H9 (cell line): ENCODE measurements at regions not wholly inside any gene's neighbourhood (a gene's known extent, or its start where the extent isn't known, plus 50 kb on each side); places are given as distances from the start of the nearest gene placed in this dataset.

Experiments
- DNase-seq: peaks from one replicate; pipeline ENCODE4 v3.0.0-alpha.2; 2017
- H2AFZ ChIP-seq: one replicate; pipeline ENCODE4 v1.6.1; 2013; ENCODE audit warnings: mild to moderate bottlenecking, low read length, control low read depth, moderate library complexity
- H2AK5ac ChIP-seq: 2 replicates; pipeline ENCODE4 v1.6.1; 2013; ENCODE audit warnings: low read length, control low read depth, mixed read lengths; ENCODE audit not compliant: insufficient read length
- H2BK120ac ChIP-seq: one replicate; pipeline ENCODE4 v1.6.1; 2013; ENCODE audit warnings: low read depth, mild to moderate bottlenecking, low read length, control low read depth, inconsistent platforms; ENCODE audit not compliant: poor library complexity, severe bottlenecking
- H2BK12ac ChIP-seq: 2 replicates; pipeline ENCODE4 v1.6.1; 2013; ENCODE audit warnings: low read length, control low read depth, mixed read lengths, low read depth; ENCODE audit not compliant: insufficient read length
- H2BK15ac ChIP-seq: 2 replicates; pipeline ENCODE4 v1.6.1; 2013; ENCODE audit warnings: low read depth, low read length, control low read depth
- H2BK20ac ChIP-seq: one replicate; pipeline ENCODE4 v1.6.1; 2013; ENCODE audit warnings: low read depth, mild to moderate bottlenecking, low read length, control low read depth, inconsistent platforms; ENCODE audit not compliant: poor library complexity, severe bottlenecking
- H2BK5ac ChIP-seq: 2 replicates; pipeline ENCODE4 v1.6.1; 2013; ENCODE audit warnings: low read length, control low read depth, mixed read lengths; ENCODE audit not compliant: insufficient read length
- H3K14ac ChIP-seq: 2 replicates; pipeline ENCODE4 v1.6.1; 2013; ENCODE audit warnings: low read length, control low read depth; ENCODE audit not compliant: insufficient read depth
- H3K18ac ChIP-seq: 2 replicates; pipeline ENCODE4 v1.6.1; 2013; ENCODE audit warnings: low read depth, mild to moderate bottlenecking, mixed read lengths, low read length, control low read depth; ENCODE audit not compliant: insufficient read length
- H3K23ac ChIP-seq: 2 replicates; pipeline ENCODE4 v1.6.1; 2013; ENCODE audit warnings: low read length, control low read depth, mixed read lengths, low read depth; ENCODE audit not compliant: insufficient read length
- H3K23me2 ChIP-seq: 2 replicates; pipeline ENCODE4 v1.6.1; 2013; ENCODE audit warnings: low read depth, mild to moderate bottlenecking, mixed read lengths, low read length, control low read depth; ENCODE audit not compliant: insufficient read length, poor library complexity, severe bottlenecking
- H3K27ac ChIP-seq: 2 replicates; pipeline ENCODE4 v1.5.1; 2013; ENCODE audit warnings: low read length, control low read depth, mixed read lengths, low read depth; ENCODE audit not compliant: insufficient read length
- H3K27me3 ChIP-seq: 2 replicates; pipeline ENCODE4 v1.6.1; 2013; ENCODE audit warnings: low read length, control low read depth, inconsistent platforms; ENCODE audit not compliant: insufficient read depth
- H3K4ac ChIP-seq: 2 replicates; pipeline ENCODE4 v1.6.1; 2013; ENCODE audit warnings: low read depth, mild to moderate bottlenecking, control low read depth, inconsistent platforms, low read length, moderate library complexity
- H3K4me1 ChIP-seq: 2 replicates; pipeline ENCODE4 v1.6.1; 2013; ENCODE audit warnings: low read length, control low read depth, inconsistent platforms; ENCODE audit not compliant: insufficient read depth
- H3K4me2 ChIP-seq: 2 replicates; pipeline ENCODE4 v1.6.1; 2013; ENCODE audit warnings: low read length, control low read depth, mixed read lengths; ENCODE audit not compliant: insufficient read length, insufficient read depth
- H3K56ac ChIP-seq: 2 replicates; pipeline ENCODE4 v1.6.1; 2013; ENCODE audit warnings: low read depth, mild to moderate bottlenecking, mixed read lengths, low read length, control low read depth; ENCODE audit not compliant: insufficient read length
- H3K79me1 ChIP-seq: 2 replicates; pipeline ENCODE4 v1.6.1; 2013; ENCODE audit warnings: low read depth, mild to moderate bottlenecking, moderate library complexity, low read length, control low read depth, inconsistent platforms; ENCODE audit not compliant: insufficient read depth, poor library complexity, severe bottlenecking
- H3K79me2 ChIP-seq: 2 replicates; pipeline ENCODE4 v1.6.1; 2013; ENCODE audit warnings: low read length, control low read depth, inconsistent platforms; ENCODE audit not compliant: insufficient read depth
- H3K9ac ChIP-seq: 2 replicates; pipeline ENCODE4 v1.6.1; 2013; ENCODE audit warnings: low read length, control low read depth, mixed read lengths; ENCODE audit not compliant: insufficient read length; ENCODE audit errors: extremely low read depth
- H3K9me3 ChIP-seq: one replicate; pipeline ENCODE4 v1.6.1; 2013; ENCODE audit warnings: low read depth, low read length, inconsistent platforms; ENCODE audit not compliant: control insufficient read depth
- H3T11ph ChIP-seq: one replicate; pipeline ENCODE4 v1.6.1; 2013; ENCODE audit warnings: mild to moderate bottlenecking, low read length, control low read depth, inconsistent platforms
- H4K20me1 ChIP-seq: one replicate; pipeline ENCODE4 v1.6.1; 2013; ENCODE audit not compliant: control insufficient read depth, insufficient read length, insufficient read depth
- H4K5ac ChIP-seq: 2 replicates; pipeline ENCODE4 v1.6.1; 2013; ENCODE audit warnings: low read depth, mild to moderate bottlenecking, mixed read lengths, low read length, control low read depth; ENCODE audit not compliant: insufficient read length
- H4K8ac ChIP-seq: replicated peaks from 2 replicates; pipeline ENCODE4 v1.6.1; 2013; ENCODE audit warnings: low read length, control low read depth, mixed read lengths, low read depth; ENCODE audit not compliant: insufficient read length
- H4K91ac ChIP-seq: 2 replicates; pipeline ENCODE4 v1.6.1; 2013; ENCODE audit warnings: low read depth, mild to moderate bottlenecking, moderate library complexity, mixed read lengths, low read length, control low read depth; ENCODE audit not compliant: insufficient read length
- H3K27ac Mint-ChIP-seq, 3 experiments: 2 replicates in 2 of 3; 3 replicates in 1 of 3; pipeline ENCODE4 v1.8.0; 2020 to 2021; ENCODE audit warnings: mixed read lengths in 3 of 3, mild to moderate bottlenecking in 1 of 3, moderate library complexity in 1 of 3
- H3K27me3 Mint-ChIP-seq: 2 replicates; pipeline ENCODE4 v1.8.0; 2021; ENCODE audit warnings: low read depth, mild to moderate bottlenecking, moderate library complexity, mixed read lengths
- H3K36me3 Mint-ChIP-seq, 3 experiments: 2 replicates in 2 of 3; 3 replicates in 1 of 3; pipeline ENCODE4 v1.8.0; 2020 to 2021; ENCODE audit warnings: low read depth in 3 of 3, mixed read lengths in 3 of 3; ENCODE audit not compliant: insufficient read depth in 1 of 3
- H3K4me1 Mint-ChIP-seq, 2 experiments: 2 replicates each; pipeline ENCODE4 v1.8.0; 2020; ENCODE audit warnings: mixed read lengths in 2 of 2
- H3K4me3 Mint-ChIP-seq, 2 experiments: 2 replicates in 1 of 2; 3 replicates in 1 of 2; pipeline ENCODE4 v1.8.0; 2020 to 2021; ENCODE audit warnings: mild to moderate bottlenecking in 2 of 2, mixed read lengths in 2 of 2, moderate library complexity in 1 of 2
- H3K9me3 Mint-ChIP-seq, 2 experiments: 2 replicates in 1 of 2; 3 replicates in 1 of 2; pipeline ENCODE4 v1.8.0; 2020; ENCODE audit warnings: mild to moderate bottlenecking in 2 of 2, mixed read lengths in 2 of 2, moderate library complexity in 1 of 2
- WGBS: extraction: QIAGEN DNeasy Blood & Tissue Kit; methylation state at CpG from one replicate; pipeline ENCODE4 v1.1.7; 2013; ENCODE audit warnings: missing lambda C conversion rate, low lambda C conversion rate, mixed read lengths; ENCODE audit not compliant: insufficient read length; ENCODE audit errors: extremely low coverage; 5-methylcytosine and 5-hydroxymethylcytosine counted together
- TF ChIP-seq, protein P1 (sequence below): fragments of 200-600 bp; sonication (generic); conservative IDR thresholded peaks from 3 replicates; pipeline ENCODE4 v1.8.0; 2021; ENCODE audit warnings: antibody characterized with exemption, mild to moderate bottlenecking

DNA sequence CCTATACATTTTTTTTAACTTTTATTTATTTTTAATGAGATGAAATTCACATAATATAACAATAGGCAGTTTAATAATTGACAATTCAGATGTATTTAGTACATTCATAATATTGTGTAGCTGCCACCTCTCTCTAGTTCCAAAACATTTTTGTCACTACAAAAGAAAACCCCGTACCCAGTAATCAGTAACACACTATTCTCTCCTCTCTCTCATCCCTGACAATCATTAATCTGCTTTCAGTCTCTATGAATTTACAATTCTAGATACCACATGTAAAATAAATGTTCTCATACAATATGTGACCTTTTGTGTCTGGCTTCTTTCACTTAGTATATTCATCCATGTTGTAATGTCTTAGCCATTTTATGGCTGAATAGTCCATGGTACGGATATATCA, 244.8 kb upstream of the DMRT1 start:
- Histone ChIP-seq H2AFZ (no peak overlapping the region), H3K18ac (no peak overlapping the region), H3K4me1 (no peaks in the 10 kb centered on the region; the same call in 1 of the 2 replicates), H3K56ac (no peak overlapping the region), H3K14ac (no peak overlapping the region), H2AK5ac (no peak overlapping the region), H3K23me2 (no peaks in the 10 kb centered on the region), H3K27me3 (no peaks in the 10 kb centered on the region), H3K4ac (no peak overlapping the region), H3K79me2 (no peaks in the 10 kb centered on the region), H4K91ac (no peak overlapping the region), H4K8ac (no peak overlapping the region), H2BK120ac (no peak overlapping the region), H3T11ph (no peak overlapping the region), H3K23ac (no peak overlapping the region), H3K79me1 (no peaks in the 10 kb centered on the region), H3K27ac (no peak overlapping the region), H3K9ac (no peak overlapping the region), H2BK5ac (no peak overlapping the region), H4K5ac (no peak overlapping the region), H2BK15ac (no peak overlapping the region), H3K9me3 (no peaks in the 10 kb centered on the region), H2BK12ac (no peak overlapping the region), H2BK20ac (no peak overlapping the region), H3K4me2 (no peak overlapping the region), H4K20me1 (no peaks in the 10 kb centered on the region)
- Mint-ChIP-seq H3K9me3 (no peaks in the 10 kb centered on the region; a peak in 1 of 5 replicates), H3K36me3 (peaks cover 2 to 12% (median 5%) of the 10 kb centered on the region in 3 experiments; a peak in 2 of 7 replicates), H3K4me3 (no peak overlapping the region), H3K27me3 (no peaks in the 10 kb centered on the region), H3K27ac (no peak overlapping the region), H3K4me1 (peaks cover 4 to 5% of the 10 kb centered on the region in 2 experiments; a peak in 3 of 4 replicates)
- WGBS: no CpG with 5 or more reads among the region's 2 CpGs
- DNase-seq: no peak
- TF ChIP-seq, protein P1, sequence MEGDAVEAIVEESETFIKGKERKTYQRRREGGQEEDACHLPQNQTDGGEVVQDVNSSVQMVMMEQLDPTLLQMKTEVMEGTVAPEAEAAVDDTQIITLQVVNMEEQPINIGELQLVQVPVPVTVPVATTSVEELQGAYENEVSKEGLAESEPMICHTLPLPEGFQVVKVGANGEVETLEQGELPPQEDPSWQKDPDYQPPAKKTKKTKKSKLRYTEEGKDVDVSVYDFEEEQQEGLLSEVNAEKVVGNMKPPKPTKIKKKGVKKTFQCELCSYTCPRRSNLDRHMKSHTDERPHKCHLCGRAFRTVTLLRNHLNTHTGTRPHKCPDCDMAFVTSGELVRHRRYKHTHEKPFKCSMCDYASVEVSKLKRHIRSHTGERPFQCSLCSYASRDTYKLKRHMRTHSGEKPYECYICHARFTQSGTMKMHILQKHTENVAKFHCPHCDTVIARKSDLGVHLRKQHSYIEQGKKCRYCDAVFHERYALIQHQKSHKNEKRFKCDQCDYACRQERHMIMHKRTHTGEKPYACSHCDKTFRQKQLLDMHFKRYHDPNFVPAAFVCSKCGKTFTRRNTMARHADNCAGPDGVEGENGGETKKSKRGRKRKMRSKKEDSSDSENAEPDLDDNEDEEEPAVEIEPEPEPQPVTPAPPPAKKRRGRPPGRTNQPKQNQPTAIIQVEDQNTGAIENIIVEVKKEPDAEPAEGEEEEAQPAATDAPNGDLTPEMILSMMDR: no peak
